ENCODE measurements at regions not wholly inside any gene's neighbourhood (a gene's known extent, or its start where the extent isn't known, plus 50 kb on each side); places are given as distances from the start of the nearest gene placed in this dataset.
A peak's percentile ranks its signal among the peaks of the same experiment; 100 is the strongest.

GRCh38 chr10:62581351-62581750, 207.2 kb downstream of the ZNF365 start:
- Histone ChIP-seq H3K27ac (ENCODE audit: insufficient read length, low read depth, low read length) (no peak overlapping the region), H2BK5ac (ENCODE audit: insufficient read length, low read length) (no peak overlapping the region), H3K9ac (ENCODE audit: extremely low read depth, insufficient read length, low read length) (no peak overlapping the region), H3K23me2 (ENCODE audit: insufficient read length, low read depth, low read length, poor library complexity, severe bottlenecking) (no peaks in the 10 kb centered on the region), H4K91ac (ENCODE audit: insufficient read length, low read depth, low read length) (no peak overlapping the region), H3K9me3 (ENCODE audit: control insufficient read depth, low read depth, low read length) (no peaks in the 10 kb centered on the region), H3K4ac (ENCODE audit: low read depth, low read length) (no peak overlapping the region), H3K4me1 (ENCODE audit: insufficient read depth, low read length) (no peaks in the 10 kb centered on the region), H2BK15ac (ENCODE audit: low read depth, low read length) (no peak overlapping the region), H2AK5ac (ENCODE audit: insufficient read length, low read length) (no peak overlapping the region), H2BK120ac (ENCODE audit: low read depth, low read length, poor library complexity, severe bottlenecking) (no peak overlapping the region), H3K79me2 (ENCODE audit: insufficient read depth, low read length) (no peaks in the 10 kb centered on the region), H3K18ac (ENCODE audit: insufficient read length, low read depth, low read length) (no peak overlapping the region), H3T11ph (ENCODE audit: low read length) (no peak overlapping the region), H3K23ac (ENCODE audit: insufficient read length, low read depth, low read length) (no peak overlapping the region), H2AFZ (ENCODE audit: low read length) (no peak overlapping the region), H3K56ac (ENCODE audit: insufficient read length, low read depth, low read length) (no peak overlapping the region), H4K20me1 (ENCODE audit: control insufficient read depth, insufficient read depth, insufficient read length) (no peaks in the 10 kb centered on the region), H4K5ac (ENCODE audit: insufficient read length, low read depth, low read length) (peak overlapping the region; percentile 36), H3K14ac (ENCODE audit: insufficient read depth, low read length) (no peak overlapping the region), H3K4me2 (ENCODE audit: insufficient read depth, insufficient read length, low read length) (no peak overlapping the region), H2BK12ac (ENCODE audit: insufficient read length, low read depth, low read length) (no peak overlapping the region), H4K8ac (replicated peaks; ENCODE audit: insufficient read length, low read depth, low read length) (no peak overlapping the region), H3K79me1 (ENCODE audit: insufficient read depth, low read depth, low read length, poor library complexity, severe bottlenecking) (no peaks in the 10 kb centered on the region), H2BK20ac (ENCODE audit: low read depth, low read length, poor library complexity, severe bottlenecking) (no peak overlapping the region), H3K27me3 (ENCODE audit: insufficient read depth, low read length) (no peaks in the 10 kb centered on the region)
- Mint-ChIP-seq H3K4me1 (no peaks in the 10 kb centered on the region), H3K9me3 (no peaks in the 10 kb centered on the region), H3K4me3 (no peak overlapping the region), H3K27ac (no peak overlapping the region), H3K27me3 (ENCODE audit: low read depth) (no peaks in the 10 kb centered on the region; the same call in 1 of the 2 replicates), H3K36me3 (ENCODE audit: insufficient read depth in 1 of 3, low read depth in 3 of 3) (no peaks in the 10 kb centered on the region)
- DNase-seq, result no peak
- TF ChIP-seq CTCF (conservative IDR thresholded peaks at IDR 0.05), result no peak
- WGBS (ENCODE audit: extremely low coverage, insufficient read length, low lambda C conversion rate), result no CpG with 5 or more reads among the region's 3 CpGs

All from H9 (cell line).